GM18909 (cell line): ENCODE measurements at regions not wholly inside any gene's neighbourhood (a gene's known extent, or its start where the extent isn't known, plus 50 kb on each side); places are given as distances from the start of the nearest gene placed in this dataset.
A peak's percentile ranks its signal among the peaks of the same experiment; 100 is the strongest.

ENCODE experiments used
- ATAC-seq: cut with Tn5 transposase; IDR thresholded peaks from one replicate; pipeline ENCODE4 v1.9.1; 2021; ENCODE audit warnings: mild to moderate bottlenecking; ENCODE audit not compliant: unreplicated experiment, poor library complexity

GRCh38 chr7:47647181-47647917 lies 65.4 kb upstream of the TNS3 start:
- peak; percentile 94 for ATAC-seq

DNA sequence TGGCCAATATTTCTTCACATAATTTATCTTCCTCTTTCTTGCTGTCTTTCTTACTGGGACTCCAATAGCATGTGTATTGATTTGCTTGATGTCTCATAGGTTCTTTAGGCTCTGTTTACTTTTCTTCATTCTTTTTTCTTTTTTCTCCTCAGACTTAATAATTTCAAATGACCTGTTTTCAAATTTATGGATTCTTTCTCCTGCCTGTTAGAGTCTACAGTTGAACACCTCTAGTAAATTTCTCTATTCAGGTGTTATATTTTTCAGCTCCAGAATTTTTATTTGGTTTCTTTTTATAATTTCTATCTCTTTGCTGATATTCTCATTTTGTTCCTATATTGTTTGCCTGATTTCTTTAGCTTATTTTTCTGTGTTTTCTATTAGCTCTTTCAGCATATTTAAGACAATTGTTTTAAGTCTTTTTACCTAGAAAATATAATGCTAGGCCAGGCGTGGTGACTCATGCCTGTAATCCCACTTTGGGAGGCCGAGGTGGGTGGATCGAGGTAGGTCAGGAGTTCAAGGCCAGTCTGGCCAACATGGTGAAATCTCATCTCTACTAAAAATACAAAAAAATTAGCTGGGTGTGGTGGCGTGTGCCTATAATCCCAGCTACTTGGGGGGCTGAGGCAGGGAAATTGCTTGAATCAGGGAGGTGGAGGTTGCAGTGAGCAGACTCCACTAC lies 61.9 kb upstream of the TNS3 start:
- no peak for ATAC-seq

DNA sequence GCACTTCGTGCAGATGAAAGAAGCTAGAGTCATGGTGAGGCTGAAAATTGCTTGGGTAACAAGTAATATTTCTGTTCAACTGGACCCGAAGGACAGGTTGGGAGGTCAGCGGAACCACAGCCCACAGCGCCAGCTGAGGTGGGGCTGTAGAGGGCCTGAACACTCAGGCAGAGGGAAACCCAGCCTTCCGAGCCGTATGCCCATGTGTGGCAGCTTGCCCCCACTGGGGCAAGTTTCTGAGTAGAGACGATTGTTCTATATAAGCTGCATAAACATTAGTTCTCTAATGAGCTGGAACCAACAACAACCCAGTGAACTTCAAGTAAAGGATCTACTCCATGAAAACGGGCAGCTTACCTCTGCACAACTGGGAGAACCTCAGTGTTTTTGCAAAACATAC lies 58.4 kb upstream of the TNS3 start:
- no peak for ATAC-seq

- no peak for ATAC-seq
Observed at GRCh38 chr7:47639495-47640110, 57.7 kb upstream of the TNS3 start.

GRCh38 chr7:47638679-47639315 lies 56.9 kb upstream of the TNS3 start:
- no peak for ATAC-seq

DNA sequence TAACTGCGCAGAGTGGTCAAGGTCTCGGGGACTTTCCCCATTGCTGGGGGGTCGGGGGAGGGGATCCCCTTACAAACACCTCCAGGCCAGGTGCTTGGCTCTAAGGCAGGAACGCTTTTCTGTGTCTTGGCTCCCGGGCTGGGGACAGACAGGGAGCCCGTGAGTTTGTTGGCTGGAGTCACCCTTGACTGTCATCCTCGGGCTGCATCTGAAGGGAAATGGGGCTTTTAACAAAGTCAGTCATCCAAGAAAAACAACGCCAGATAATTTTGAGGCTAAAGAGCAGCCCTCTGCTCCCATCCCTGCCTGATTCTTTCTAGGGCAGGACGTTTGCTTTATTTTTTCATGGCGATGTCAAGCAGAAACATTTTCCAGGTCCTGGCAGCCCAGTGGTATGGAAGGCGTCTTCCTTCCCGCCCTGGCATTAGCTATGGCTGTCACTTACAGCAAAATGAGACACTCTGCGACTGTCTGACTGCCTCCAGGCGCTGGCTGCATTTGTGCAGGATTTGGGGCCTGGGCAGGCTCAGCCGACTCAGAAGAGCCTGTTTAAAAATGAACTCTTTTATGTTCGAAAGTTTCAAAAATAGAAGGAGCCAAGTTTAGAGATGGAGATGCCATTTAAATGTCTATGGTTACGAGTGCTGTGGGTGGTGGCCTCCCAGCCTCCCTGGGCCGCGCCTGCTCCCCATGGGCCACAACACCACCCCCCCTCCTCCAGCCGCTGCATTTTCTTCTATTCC lies 54.7 kb upstream of the TNS3 start:
- ATAC-seq: no peak

GRCh38 chr7:47636081-47636432 lies 54.1 kb upstream of the TNS3 start:
- no peak for ATAC-seq

GRCh38 chr7:47635091-47636080 lies 53.5 kb upstream of the TNS3 start:
- no peak for ATAC-seq

GRCh38 chr7:47634273-47634672 lies 52.4 kb upstream of the TNS3 start:
- no peak for ATAC-seq

DNA sequence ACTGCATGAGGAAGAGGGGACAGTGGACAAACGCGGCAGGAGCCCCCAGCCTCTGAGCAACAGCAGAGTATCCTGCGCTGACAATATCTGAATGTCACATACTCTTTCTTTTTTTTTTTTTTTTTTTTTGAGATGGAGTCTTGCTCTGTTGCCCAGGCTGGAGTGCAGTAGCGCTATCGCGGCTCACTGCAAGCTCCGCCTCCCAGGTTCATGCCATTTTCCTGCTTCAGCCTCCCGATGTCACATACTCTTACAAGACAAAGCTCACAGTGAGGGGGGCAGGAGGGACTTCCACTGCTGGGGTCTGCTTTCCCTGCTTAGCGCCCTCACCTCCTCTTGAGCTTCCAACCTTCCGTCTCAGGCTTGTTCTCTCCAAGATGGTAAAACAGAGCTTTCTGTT lies 51.2 kb upstream of the TNS3 start:
- no peak for ATAC-seq
